Peyer's patch (tissue), 4 donors: ENCODE measurements at regions not wholly inside any gene's neighbourhood (a gene's known extent, or its start where the extent isn't known, plus 50 kb on each side); places are given as distances from the start of the nearest gene placed in this dataset.
A peak's percentile ranks its signal among the peaks of the same experiment; 100 is the strongest.

ENCODE experiments used
- DNase-seq, 3 donors: peaks; one replicate each; pipeline ENCODE4 v3.0.0-alpha.2; 2017 to 2019
- H3K27ac ChIP-seq, 4 donors: fragments of 200-600 bp; sonication (generic); one replicate each; pipeline ENCODE4 v1.5.1; 2016 to 2019
- H3K27me3 ChIP-seq, 2 donors: fragments of 200-600 bp; sonication (generic); one replicate each; pipeline ENCODE4 v1.5.1; 2019
- H3K36me3 ChIP-seq, 3 donors: fragments of 200-600 bp; sonication (generic); one replicate each; pipeline ENCODE4 v1.5.1; 2016 to 2019
- H3K4me1 ChIP-seq, 4 donors: fragments of 200-600 bp; sonication (generic); one replicate each; pipeline ENCODE4 v1.5.1; 2016 to 2019
- H3K4me3 ChIP-seq, 4 donors: fragments of 200-600 bp; sonication (generic); 1 replicate in 3 of 4; 2 replicates in 1 of 4; pipeline ENCODE4 v1.5.1; 2016 to 2019; ENCODE audit warnings: mild to moderate bottlenecking in 1 of 4
- H3K9me3 ChIP-seq, 4 donors: fragments of 200-600 bp; sonication (generic); one replicate each; pipeline ENCODE4 v1.5.1; 2016 to 2019; ENCODE audit warnings: mild to moderate bottlenecking in 1 of 4
- POLR2A ChIP-seq, 2 donors: fragments of 450-650 bp; IDR thresholded peaks; one replicate each; pipeline ENCODE4 v1.5.1; 2017; ENCODE audit warnings: antibody characterized with exemption in 2 of 2, mild to moderate bottlenecking in 2 of 2, moderate library complexity in 2 of 2
- TF ChIP-seq, protein P1 (sequence below), 6 experiments: fragments of 450-650 bp in 4 of 6; fragments of 200-600 bp in 2 of 6; sonication (generic) in 1 of 6; IDR thresholded peaks; one replicate each; pipeline ENCODE4 v1.5.1; 2017 to 2019; ENCODE audit warnings: antibody characterized with exemption in 6 of 6, mild to moderate bottlenecking in 3 of 6, moderate library complexity in 1 of 6

DNA sequence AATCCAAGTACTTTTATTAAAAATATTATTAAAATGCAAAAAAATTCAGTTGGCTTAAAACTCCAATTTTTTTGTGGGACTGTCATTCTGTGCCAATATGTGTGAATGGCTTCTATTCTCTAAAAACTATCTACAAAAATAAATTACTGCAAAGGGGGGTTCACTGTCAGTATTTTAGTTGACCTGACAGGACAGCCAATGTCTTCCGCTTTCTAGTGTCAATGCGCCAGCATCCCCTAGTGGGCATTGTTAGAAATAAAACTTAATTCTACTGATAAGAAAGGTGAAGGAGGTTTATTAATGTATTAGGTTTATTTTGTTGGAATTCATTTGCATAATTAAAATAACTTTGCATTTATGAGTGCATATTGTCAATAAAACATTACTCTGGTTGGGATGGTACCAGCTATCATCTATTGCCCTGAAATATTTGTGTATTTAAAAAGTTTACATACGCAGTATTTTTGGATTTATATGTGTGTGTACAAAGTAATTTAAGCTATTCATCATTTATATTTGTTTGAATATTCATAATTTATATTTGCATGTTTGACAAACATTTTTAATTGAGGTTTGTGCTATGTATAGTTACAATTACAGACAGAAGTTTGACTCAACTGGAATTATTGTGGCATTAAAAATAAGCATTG lies 527.2 kb downstream of the FLRT2 start:
- Histone ChIP-seq H3K9me3 (no peaks in the 10 kb centered on the region), H3K27me3 (no peaks in the 10 kb centered on the region), H3K27ac (no peak overlapping the region), H3K36me3 (no peaks in the 10 kb centered on the region), H3K4me1 (no peaks in the 10 kb centered on the region), H3K4me3 (no peak overlapping the region)
- no peak for DNase-seq
- TF ChIP-seq, protein P1, sequence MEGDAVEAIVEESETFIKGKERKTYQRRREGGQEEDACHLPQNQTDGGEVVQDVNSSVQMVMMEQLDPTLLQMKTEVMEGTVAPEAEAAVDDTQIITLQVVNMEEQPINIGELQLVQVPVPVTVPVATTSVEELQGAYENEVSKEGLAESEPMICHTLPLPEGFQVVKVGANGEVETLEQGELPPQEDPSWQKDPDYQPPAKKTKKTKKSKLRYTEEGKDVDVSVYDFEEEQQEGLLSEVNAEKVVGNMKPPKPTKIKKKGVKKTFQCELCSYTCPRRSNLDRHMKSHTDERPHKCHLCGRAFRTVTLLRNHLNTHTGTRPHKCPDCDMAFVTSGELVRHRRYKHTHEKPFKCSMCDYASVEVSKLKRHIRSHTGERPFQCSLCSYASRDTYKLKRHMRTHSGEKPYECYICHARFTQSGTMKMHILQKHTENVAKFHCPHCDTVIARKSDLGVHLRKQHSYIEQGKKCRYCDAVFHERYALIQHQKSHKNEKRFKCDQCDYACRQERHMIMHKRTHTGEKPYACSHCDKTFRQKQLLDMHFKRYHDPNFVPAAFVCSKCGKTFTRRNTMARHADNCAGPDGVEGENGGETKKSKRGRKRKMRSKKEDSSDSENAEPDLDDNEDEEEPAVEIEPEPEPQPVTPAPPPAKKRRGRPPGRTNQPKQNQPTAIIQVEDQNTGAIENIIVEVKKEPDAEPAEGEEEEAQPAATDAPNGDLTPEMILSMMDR (IDR thresholded peaks at IDR 0.05): peak in 5 of 6 experiments; percentile 34 to 59 (median 47)
- TF ChIP-seq POLR2A (IDR thresholded peaks at IDR 0.05): no peak

DNA sequence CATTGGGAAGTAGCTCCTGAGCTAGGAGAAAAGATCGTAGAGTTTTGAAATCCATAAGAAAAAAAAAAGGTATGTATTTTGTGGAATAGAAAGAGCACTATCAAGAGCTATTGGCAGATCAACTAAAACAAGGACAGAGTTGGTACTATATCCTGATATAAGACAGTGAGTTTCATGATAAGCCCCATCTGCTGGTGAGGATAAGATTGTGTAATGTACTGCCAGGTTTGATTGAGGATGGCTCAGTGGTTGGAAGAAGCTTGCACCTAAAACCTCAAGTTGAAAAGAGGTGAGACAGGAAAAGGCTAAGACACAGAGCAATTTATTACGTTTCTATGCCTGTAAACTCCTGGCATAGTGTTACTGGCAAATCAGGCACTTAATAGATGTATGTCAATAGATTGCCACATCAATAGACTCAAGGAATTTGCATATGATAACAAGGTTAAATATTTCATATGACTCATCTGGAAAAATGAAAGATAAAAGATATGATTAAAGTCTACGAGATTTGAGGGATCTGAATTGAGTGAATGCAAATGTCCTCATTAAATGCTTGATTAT lies 525.6 kb downstream of the FLRT2 start:
- TF ChIP-seq, protein P1 (IDR thresholded peaks at IDR 0.05): no peak
- Histone ChIP-seq H3K4me1 (no peaks in the 10 kb centered on the region), H3K27ac (no peak overlapping the region), H3K9me3 (no peaks in the 10 kb centered on the region), H3K27me3 (no peaks in the 10 kb centered on the region), H3K4me3 (no peak overlapping the region), H3K36me3 (no peaks in the 10 kb centered on the region)
- DNase-seq: no peak

DNA sequence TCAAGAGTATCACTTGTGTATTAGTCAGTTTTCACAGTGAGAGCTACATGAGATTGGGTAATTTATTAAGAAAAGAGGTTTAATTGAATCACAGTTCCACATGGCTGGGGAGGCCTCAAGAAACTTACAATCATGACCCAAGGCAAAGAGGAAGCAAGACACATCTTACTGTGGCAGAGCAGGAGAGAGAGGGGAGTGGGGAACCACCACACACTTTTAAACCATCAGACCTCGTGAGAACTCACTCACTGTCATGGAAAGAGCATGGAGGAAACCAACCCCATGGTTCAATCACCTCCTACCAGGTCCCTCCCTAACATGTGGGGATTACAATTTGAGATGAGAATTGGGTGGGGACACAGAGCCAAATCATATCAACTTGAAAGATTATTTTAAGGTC lies 522.9 kb downstream of the FLRT2 start:
- Histone ChIP-seq H3K4me1 (no peaks in the 10 kb centered on the region), H3K27me3 (no peaks in the 10 kb centered on the region), H3K27ac (no peak overlapping the region), H3K36me3 (no peaks in the 10 kb centered on the region), H3K4me3 (no peak overlapping the region), H3K9me3 (peaks cover 0 to under 1% (median 0%) of the 10 kb centered on the region in 4 donors)
- TF ChIP-seq, protein P1 (IDR thresholded peaks at IDR 0.05): no peak
- no peak for TF ChIP-seq POLR2A (IDR thresholded peaks at IDR 0.05)
- no peak for DNase-seq

DNA sequence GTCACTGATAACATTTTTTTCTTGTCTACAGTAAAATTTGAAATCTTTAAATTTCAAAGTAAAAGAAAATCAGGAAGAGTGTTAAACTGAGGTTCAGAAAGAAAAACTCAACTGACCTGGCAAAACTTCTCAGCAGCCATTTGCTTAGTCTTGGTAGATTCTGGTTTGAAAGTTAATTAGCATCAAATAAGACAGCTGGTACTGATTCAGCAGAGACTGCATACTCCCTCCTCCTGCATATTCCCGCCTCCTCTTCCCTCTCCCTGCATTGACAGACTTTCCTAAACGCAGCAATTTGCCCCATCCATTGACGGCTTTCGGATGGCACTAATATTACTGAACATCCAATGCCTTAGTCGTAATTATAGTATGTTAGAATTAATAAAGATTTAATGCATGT lies 520.8 kb downstream of the FLRT2 start:
- Histone ChIP-seq H3K4me1 (no peaks in the 10 kb centered on the region), H3K4me3 (no peak overlapping the region), H3K9me3 (peaks cover 0 to 2% (median 0%) of the 10 kb centered on the region in 4 donors), H3K27ac (no peak overlapping the region), H3K36me3 (no peaks in the 10 kb centered on the region), H3K27me3 (no peaks in the 10 kb centered on the region)
- no peak for DNase-seq
- TF ChIP-seq, protein P1 (IDR thresholded peaks at IDR 0.05): no peak
- no peak for TF ChIP-seq POLR2A (IDR thresholded peaks at IDR 0.05)

DNA sequence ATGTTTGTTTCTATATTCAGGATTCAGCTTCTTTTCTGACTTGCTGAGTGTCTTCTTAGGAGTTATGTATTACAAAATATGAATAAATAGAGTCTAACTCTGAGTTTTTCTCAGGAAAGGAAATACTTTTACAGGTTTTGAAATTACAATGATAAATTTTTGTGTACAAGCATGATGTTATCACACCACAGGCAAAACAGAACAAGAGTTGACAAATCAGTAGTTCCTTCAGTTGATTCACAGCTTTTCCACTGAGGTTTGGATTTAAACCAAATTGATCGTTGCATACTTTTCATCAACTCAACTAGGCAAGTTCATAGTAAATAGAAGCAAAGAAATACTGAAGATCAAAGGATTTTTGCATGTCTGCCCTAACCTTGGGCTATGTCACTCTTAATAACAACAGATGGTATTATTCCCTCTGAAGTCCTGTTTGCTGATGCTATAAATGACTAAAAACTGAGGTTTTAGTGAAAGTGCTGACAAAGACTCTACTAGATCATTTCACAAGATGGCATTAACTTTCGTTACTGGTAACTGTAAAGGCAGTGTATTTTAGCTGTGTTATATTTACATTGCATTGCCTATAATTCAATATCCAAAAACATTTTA lies 520.2 kb downstream of the FLRT2 start:
- Histone ChIP-seq H3K9me3 (peaks cover 0 to 2% (median 0%) of the 10 kb centered on the region in 4 donors), H3K4me3 (no peak overlapping the region), H3K27me3 (no peaks in the 10 kb centered on the region), H3K36me3 (no peaks in the 10 kb centered on the region), H3K4me1 (no peaks in the 10 kb centered on the region), H3K27ac (no peak overlapping the region)
- DNase-seq: no peak
- TF ChIP-seq, protein P1 (IDR thresholded peaks at IDR 0.05): no peak
- TF ChIP-seq POLR2A (IDR thresholded peaks at IDR 0.05): no peak
